ENCODE measurements at regions not wholly inside any gene's neighbourhood (a gene's known extent, or its start where the extent isn't known, plus 50 kb on each side); places are given as distances from the start of the nearest gene placed in this dataset.

DNA sequence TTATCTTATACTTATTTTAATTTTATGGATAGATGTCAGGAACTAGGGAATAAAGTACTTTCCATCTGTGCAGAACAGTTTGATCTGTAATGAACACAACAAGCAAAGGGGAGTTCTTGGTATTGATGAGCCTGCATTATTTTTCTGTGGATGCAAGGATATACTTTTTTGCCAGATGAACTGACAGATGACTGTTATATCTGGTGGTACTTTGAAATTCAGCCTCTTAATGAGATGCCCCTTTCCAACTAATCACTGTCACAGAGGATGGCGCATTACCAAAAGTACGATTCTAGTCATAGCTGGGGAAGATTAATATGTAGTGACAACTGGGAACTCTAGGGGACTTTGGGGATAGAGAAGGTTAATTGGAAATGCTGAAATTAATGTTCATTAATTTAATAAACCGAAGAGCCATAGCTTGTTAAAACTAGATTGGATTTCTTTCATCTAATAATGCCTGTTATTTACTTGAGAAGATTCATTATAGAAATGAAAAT, 603.4 kb upstream of the CNTN5 start:
- Histone ChIP-seq H3K9ac (ENCODE audit: extremely low read depth, insufficient read length, low read length) (no peak overlapping the region), H4K5ac (ENCODE audit: insufficient read length, low read depth, low read length) (no peak overlapping the region), H2BK5ac (ENCODE audit: insufficient read length, low read length) (no peak overlapping the region), H2BK15ac (ENCODE audit: low read depth, low read length) (no peak overlapping the region), H3K79me1 (ENCODE audit: insufficient read depth, low read depth, low read length, poor library complexity, severe bottlenecking) (no peaks in the 10 kb centered on the region), H3T11ph (ENCODE audit: low read length) (no peak overlapping the region), H2AK5ac (ENCODE audit: insufficient read length, low read length) (no peak overlapping the region), H2BK20ac (ENCODE audit: low read depth, low read length, poor library complexity, severe bottlenecking) (no peak overlapping the region), H3K4ac (ENCODE audit: low read depth, low read length) (no peak overlapping the region), H3K4me2 (ENCODE audit: insufficient read depth, insufficient read length, low read length) (no peak overlapping the region), H3K4me1 (ENCODE audit: insufficient read depth, low read length) (no peaks in the 10 kb centered on the region), H3K27me3 (ENCODE audit: insufficient read depth, low read length) (no peaks in the 10 kb centered on the region), H3K23ac (ENCODE audit: insufficient read length, low read depth, low read length) (no peak overlapping the region), H2AFZ (ENCODE audit: low read length) (no peak overlapping the region), H3K18ac (ENCODE audit: insufficient read length, low read depth, low read length) (no peak overlapping the region), H3K23me2 (ENCODE audit: insufficient read length, low read depth, low read length, poor library complexity, severe bottlenecking) (no peaks in the 10 kb centered on the region), H4K20me1 (ENCODE audit: control insufficient read depth, insufficient read depth, insufficient read length) (no peaks in the 10 kb centered on the region), H4K8ac (replicated peaks; ENCODE audit: insufficient read length, low read depth, low read length) (no peak overlapping the region), H3K27ac (ENCODE audit: insufficient read length, low read depth, low read length) (no peak overlapping the region), H3K14ac (ENCODE audit: insufficient read depth, low read length) (no peak overlapping the region), H4K91ac (ENCODE audit: insufficient read length, low read depth, low read length) (no peak overlapping the region), H2BK12ac (ENCODE audit: insufficient read length, low read depth, low read length) (no peak overlapping the region), H2BK120ac (ENCODE audit: low read depth, low read length, poor library complexity, severe bottlenecking) (no peak overlapping the region), H3K56ac (ENCODE audit: insufficient read length, low read depth, low read length) (no peak overlapping the region), H3K79me2 (ENCODE audit: insufficient read depth, low read length) (no peaks in the 10 kb centered on the region), H3K9me3 (ENCODE audit: control insufficient read depth, low read depth, low read length) (no peaks in the 10 kb centered on the region)
- H3K27me3 Mint-ChIP-seq (ENCODE audit: low read depth): no peaks in the 10 kb centered on the region
- H3K9me3 Mint-ChIP-seq: peaks cover 6 to 15% of the 10 kb centered on the region in 2 experiments; a peak in 4 of 5 replicates
- DNase-seq: no peak
- H3K27ac Mint-ChIP-seq: no peak overlapping the region
- peaks cover 3 to 6% (median 6%) of the 10 kb centered on the region in 3 experiments; a peak in 4 of 7 replicates for H3K36me3 Mint-ChIP-seq (ENCODE audit: insufficient read depth in 1 of 3, low read depth in 3 of 3)
- no CpG with 5 or more reads among the region's 3 CpGs for WGBS (ENCODE audit: extremely low coverage, insufficient read length, low lambda C conversion rate)
- TF ChIP-seq, protein P1, sequence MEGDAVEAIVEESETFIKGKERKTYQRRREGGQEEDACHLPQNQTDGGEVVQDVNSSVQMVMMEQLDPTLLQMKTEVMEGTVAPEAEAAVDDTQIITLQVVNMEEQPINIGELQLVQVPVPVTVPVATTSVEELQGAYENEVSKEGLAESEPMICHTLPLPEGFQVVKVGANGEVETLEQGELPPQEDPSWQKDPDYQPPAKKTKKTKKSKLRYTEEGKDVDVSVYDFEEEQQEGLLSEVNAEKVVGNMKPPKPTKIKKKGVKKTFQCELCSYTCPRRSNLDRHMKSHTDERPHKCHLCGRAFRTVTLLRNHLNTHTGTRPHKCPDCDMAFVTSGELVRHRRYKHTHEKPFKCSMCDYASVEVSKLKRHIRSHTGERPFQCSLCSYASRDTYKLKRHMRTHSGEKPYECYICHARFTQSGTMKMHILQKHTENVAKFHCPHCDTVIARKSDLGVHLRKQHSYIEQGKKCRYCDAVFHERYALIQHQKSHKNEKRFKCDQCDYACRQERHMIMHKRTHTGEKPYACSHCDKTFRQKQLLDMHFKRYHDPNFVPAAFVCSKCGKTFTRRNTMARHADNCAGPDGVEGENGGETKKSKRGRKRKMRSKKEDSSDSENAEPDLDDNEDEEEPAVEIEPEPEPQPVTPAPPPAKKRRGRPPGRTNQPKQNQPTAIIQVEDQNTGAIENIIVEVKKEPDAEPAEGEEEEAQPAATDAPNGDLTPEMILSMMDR (conservative IDR thresholded peaks at IDR 0.05): no peak
- H3K4me1 Mint-ChIP-seq: no peaks in the 10 kb centered on the region
- H3K4me3 Mint-ChIP-seq: no peak overlapping the region
